ENCODE measurements at regions not wholly inside any gene's neighbourhood (a gene's known extent, or its start where the extent isn't known, plus 50 kb on each side); places are given as distances from the start of the nearest gene placed in this dataset.
A peak's percentile ranks its signal among the peaks of the same experiment; 100 is the strongest.
"Not testable (repeated sequence)": the region's sequence is repeated elsewhere in the genome, so short reads cannot be mapped to it uniquely, and the experiment has no call there.

DNA sequence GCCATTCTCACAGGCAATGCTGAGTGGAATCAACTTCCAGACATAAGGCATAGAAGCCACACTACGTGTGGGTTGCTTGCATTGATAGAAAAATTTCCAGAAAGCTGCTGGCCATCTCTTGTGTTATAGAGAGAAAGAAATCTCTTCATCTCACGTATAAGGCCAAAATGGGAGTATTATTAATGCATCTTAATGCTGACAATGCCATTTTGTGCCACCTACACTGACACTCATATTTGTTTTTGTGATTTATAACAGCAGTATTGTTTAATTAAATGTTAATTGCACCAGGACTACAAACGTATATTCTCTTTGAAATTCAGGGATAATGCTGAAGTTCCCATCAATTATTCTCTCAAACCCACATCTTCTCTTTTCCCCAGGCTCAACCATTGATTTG is 56.1 kb upstream of the TMEM132D start:
- no peak for DNase-seq

DNA sequence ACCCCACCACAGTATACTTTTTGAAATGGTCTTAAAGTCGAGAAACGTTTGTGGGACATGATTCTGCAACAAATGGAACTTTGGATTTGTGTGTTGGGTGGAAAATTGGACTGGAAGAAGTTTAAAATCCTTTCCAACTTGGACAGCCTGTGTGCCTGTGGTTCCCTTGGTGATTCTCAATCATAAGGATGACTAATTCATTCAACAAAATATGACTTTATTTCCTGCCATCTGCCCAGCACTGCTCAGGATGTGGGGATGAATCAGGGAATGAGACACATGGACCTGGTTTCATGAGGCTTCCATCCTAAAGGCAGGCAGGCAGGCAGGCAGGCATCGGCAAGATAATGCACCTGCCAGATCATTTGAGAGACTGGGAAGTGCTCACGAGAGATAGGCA is 57.3 kb upstream of the TMEM132D start:
- DNase-seq, result no peak

DNA sequence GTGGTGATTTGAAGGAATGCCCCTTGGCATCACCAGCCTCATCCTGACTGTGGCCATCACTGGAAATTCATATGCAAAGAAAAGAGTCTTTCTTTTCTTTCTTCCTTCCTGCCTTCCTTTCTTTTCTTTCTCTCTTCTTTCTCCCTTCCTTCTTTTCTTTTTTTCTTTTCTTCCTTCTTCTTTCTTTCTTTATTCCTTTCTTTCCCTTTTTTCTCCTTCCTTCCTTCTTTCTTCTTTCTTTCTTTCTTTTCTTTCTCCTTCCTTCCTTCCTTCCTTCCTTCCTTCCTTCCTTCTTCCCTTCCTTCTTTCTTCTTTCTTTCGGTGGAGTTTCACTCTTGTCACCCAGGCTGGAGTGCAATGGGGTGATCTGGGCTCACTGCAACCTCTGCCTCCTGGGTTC is 58.0 kb upstream of the TMEM132D start:
- no peak for DNase-seq

DNA sequence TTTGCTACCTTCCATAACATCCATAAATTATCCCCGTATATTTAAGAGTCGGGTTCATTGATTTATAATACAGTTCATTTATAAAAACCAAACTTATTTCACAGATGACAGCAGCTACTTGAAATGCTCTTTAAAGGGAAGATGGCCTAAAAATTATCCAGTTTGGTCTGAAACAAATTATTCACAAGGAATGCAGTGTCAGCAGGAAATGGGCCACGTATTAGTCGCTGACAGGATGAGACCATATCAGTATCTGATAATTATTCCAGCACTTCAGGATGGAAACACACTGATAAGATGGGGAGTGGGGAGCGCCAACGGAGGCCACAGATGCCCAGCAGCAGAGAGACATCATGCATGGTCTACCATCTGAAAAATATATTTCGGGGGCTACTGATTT is 60.5 kb upstream of the TMEM132D start:
- no peak for DNase-seq

DNA sequence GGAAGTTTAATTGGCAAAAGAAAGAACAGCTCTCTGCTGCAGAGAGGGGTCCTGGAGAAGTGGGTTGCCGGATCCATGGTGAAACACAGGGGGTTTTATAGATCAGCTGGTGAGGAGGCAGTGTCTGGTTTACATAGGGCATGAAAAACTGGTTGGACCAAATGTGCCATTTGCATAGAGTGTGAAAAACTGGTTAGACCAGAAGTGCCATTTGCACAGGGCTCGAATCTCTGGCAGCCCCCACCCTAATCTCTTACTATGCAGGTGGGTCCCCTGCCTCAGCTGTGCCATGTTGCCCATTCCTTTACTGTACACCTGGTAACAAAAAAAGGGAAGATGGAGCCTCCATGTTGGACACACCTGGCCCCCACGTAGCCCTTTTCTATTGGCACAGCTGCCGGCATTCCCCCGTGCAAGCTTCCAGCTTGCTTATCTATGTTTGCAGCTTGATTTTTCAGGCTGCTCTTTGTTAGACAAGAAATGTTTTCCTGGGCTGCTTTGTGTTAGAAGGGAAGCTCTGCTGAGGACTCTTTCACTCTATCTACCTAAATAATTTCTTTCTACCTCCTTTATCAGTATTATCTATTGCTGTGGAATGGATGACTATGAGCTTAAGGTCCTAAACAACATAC is 61.1 kb upstream of the TMEM132D start:
- no peak for DNase-seq

DNA sequence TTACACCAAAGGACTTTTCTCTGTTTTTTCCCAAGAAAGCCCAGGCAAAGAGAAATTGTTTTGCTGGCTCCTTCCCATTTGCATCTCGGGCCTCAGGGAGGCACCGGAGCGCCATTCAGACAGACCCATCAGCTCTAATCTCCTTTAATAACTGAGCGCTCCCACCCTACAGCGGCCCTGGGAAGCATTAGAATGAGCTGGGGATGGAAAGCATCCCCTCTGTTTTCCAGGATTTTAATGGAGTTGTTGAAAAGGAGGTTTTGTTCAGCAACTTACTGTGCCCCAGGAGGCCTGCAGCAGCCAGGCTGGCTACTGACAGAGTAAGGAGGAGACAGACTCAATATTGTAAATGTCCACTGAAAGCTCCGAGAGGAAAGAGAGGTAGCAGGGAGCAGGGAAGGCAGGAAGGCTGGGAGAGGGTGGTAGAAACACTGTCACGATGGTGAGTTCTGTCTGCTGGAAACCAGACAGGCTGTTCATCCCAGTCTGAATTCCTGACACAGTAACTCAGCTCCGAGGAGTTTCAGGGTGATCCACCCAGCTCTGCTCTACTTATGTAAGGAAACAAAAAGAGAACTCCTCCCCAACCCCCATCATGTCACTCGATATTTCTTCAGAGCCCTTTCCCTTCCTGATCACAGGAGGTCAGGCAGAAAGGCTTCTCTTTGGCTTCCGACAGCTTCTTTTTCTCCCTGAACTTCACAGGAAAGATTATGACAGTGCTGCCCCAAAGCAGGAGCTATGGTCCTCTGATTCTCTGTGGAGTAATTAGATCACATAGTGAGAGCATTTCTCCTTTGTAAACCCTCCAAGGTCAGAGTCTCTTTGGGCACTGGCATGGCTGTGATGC is 62.5 kb upstream of the TMEM132D start:
- DNase-seq, result no peak

DNA sequence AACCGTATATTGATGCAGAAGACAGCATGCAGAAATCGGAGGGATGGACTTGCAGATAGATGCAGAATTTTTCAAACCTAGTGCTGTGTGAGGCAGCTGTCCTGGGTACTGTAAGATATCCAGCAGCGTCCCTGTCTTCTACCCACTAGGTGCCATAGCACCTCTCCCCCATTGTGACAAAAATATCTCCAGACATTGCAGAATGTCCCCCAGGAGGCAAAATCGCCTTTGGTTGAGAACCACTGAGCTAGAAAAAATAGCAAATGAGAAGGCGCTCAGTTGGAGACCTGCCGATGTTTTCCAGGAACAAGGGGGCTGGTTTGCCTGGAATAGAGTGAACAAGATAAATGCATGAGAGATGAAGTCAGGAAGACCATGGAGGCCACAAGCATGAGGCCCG is 67.9 kb upstream of the TMEM132D start:
- DNase-seq, result no peak

DNA sequence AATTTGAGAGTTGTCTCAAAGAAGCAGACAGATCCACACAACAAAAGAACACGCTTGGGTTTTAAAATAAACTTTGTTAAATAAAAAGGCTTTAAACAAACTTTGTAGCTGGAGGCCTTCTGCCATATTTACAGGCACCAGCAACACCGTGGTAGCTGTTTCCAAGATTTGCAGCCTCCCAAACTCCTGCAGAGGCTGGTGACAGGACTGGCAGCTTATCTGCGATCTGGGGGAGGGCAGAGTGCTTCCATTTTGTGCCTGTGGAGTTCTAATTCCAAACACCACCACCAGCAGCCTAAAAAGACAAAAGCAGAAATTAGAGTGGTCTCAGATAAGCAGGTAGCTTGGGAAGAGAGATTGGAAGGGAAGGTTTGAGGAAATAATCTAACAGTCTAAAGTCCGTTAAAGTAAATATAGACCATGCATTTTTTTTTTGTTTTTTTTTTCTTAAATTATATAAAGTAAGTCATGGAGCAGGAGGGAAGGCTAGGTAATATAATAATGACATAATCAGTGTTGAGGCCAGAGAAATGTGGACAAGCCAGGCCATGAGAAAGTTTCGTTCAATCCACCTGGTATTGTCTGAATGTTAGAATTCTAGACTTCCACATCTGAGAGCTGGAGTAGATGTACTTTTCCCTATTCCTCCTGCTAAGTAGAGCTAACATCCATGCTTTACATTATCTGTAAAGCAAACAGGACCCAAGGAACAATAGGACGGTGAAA is 69.6 kb upstream of the TMEM132D start:
- DNase-seq, result no peak

DNA sequence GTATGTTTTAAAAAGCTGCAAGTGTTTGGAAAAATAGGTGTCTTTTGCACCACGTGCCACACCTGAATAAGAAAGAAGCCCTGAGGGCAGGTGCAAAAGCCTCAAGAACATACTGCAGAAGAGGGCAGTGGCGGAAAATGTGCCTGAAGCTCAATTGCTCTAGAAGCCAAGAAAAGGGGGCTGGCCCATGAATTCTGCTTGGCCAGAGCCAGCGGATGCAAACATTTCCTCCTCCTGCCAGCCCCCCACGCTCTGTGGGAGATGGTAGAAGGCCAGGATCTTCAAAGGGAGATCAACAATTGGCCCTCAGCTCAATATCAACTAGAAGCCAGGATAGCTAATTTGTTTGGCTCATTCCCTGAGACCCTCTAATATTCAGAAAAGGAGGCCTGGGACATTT is 80.3 kb upstream of the TMEM132D start:
- no peak for DNase-seq

DNA sequence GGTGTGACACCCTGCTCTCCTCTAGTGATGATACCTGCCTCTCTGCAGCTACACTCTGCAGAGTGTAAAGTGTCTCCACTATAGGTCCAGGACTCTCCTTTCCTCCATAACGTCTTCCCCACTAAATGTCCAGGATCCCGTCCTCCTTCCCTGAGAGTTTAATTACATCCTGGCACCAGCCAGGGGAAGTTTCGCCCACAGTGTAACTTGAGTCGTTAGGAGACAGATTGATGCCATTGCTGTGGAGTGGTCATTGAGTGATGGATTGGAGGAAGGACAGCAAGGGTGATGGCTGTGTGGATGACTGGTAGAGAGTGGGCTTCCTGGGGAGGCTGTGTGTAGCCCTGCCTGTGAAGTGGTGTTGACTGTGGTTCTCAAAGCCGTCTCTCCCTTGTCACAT is 84.0 kb upstream of the TMEM132D start:
- no peak for DNase-seq

DNA sequence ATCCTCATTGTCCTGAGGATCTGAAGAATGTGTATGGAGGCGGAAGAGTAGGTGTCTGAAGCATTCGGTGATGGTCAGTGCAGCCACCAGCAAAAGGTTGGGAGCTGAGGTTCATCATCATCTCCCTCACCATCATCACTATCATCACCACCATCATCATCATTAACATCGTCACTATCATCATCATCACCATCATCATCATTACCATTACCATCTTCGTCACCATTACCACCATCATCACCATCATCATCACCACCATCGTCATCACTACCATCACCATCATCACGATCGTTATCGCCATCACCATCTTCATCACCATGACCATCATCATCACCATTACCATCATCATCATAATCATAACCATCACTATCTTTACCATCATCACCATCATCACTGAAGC is 90.8 kb upstream of the TMEM132D start:
- no peak for DNase-seq

DNA sequence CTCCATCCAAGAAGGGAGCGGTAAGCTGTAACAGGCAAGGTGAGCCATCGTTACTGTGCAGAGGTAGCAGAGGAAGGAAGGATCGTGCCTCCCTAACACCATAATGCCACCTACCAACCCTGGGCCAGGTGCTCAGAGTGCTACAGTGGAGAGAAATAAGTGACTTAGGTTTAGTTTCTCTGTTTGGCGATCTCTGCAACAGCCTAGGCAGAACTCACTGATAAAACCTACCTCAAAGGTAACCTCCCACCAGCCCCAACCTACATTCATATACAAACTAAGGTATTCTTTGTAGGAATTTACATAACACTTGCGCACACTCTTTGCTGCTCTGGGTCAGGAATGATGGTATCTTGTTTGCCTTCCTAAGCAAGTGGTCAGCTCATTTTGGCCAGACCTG is 93.4 kb upstream of the TMEM132D start:
- DNase-seq, result no peak

DNA sequence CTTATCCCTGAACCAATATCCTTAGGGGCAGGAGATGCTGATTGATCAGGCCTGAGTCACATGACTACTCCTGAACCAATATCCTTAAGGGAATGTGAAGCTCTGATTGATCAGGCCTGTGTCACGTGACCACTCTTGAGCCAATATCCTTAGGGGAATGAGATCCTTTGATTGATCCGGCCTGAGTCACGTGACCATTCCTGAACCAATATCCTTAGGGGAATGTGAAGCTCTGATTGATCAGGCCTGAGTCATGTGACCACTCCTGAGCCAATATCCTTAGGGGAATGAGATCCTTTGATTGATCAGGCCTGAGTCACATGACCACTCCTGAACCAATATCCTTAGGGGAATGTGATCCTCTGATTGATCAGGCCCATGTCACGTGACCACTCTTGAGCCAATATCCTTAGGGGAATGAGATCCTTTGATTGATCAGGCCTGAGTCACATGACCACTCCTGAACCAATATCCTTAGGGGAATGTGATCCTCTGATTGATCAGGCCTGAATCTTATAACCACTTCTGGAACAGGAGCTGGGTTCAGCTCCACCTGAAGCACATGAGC is 100.6 kb upstream of the TMEM132D start:
- DNase-seq, result not testable (repeated sequence)

DNA sequence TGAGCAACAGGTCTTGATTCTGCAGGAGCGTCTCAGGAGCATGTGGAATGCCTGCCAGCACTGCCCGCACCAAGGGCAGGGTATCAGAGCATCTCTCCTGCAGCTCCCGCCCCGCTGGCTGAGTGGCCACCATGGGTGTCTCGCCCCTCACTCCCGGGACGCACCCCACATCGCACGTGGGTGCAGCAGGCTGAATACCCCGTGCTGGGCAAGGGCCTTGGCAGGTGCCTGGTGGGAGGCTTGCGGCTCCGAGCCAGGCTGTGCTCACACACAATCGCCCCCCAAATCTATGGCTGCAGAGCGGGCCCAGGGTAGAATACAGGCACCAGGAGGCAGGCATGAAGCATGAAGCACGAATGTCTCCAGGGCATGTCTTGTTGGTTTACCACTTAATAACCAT is 103.9 kb upstream of the TMEM132D start:
- no peak for DNase-seq

DNA sequence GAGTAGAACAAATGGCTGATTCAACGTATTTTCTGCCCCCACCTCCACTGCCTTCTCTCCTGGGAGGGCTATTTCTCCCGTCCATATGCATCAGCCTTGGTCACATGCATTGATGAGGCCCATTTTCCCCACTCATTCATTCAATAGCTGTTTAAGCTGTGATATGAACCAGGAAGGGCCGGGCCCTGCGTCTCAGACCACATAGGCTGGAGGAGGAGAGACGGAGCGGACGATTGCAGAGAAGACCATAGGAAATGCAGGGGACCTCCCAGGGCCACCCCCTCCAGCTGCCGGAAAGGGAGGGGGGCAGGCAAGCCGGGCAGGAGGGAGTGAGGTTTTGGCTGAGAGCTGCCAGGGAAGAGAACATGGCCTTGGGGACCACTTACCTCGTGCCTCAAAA is 104.4 kb upstream of the TMEM132D start:
- DNase-seq, result no peak

DNA sequence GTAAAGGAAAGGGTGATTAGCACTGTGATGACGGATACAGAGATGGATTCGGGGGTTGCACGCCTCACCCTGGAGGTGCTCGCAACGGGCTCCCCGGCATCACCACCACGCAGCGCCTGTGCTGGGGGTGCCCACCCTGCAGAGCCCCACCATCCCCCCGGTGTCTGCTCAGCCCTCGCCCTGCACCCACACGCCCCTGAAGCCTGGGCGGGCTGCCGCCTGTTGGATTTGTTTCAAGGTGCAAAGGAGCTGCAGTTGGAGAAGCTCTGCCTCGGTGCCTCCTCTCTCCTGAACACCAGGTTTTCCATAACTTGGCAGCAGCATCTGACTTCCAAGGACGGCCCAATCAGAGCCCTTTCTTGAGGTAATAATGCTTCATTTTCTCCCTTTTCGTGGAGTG is 106.1 kb upstream of the TMEM132D start:
- no peak for DNase-seq

DNA sequence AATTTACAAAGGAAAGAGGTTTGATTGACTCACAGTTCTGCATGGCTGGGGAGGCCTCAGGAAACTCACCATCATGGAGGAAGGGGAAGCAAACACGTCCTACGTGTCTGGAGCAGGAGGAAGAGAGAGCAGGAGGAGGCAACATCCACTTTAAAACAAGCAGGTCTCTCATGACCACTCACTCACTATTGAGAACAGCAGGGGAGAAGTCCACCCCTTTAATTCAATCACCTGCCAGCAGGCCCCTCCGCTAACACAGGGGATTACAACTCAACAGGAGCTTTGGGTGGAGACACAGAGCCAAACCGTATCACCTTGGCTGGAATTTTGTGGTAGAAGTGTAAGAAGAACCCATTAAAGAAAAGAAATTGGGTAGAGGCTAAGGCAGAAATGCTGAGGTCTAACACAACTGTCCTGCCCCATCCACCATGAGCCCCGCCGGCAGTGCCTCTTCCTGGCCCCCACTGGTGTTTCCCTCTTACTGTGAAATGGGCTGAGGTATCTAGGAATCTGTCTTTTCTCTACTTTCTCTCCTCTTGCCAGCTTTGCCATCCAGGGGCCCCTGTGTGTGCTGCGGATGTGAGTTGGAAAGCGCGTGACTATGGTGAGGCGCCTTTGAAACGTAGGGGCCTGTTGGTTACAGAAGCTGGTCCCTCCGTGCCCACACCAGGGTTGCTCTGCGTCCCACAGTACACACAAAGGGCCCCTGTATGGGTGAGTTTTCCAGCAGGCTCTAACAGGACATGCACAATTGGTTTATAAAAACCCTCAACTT is 108.0 kb upstream of the TMEM132D start:
- DNase-seq, result no peak

DNA sequence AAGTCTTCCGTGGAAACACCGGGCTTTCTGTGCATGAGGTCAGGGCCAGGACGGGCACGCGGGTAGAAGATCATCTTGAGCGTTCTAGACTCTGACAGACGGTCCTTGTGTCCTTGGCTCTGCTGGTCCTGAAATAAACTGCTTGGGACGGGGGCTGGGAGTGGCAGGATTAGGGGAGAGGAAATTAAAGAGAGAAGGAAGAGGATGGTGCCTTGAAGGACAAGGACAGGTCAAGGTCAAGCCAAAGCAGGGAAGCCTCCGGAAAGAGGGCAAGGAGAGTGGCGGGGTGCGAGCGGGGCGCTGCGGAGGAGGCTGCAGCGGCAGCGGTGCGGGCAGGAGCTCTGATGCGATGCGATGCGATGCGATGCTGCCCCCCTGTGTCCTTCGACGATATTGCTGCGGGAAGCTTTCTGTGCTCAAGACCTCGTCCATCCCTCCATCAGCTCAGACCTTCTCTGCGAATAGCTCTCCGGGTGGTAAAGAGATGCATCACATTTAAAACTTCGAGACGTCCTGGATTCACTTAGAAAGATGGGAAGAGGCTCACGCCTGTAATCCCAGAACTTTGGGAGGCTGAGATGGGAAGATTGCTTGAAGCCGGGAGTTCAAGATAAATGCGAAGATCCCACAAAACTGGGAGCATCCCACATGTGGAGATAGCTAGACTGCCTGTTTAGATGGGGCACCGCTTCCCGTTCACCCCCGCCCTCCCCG is 110.1 kb upstream of the TMEM132D start:
- DNase-seq, result peak; percentile 21 to 65

DNA sequence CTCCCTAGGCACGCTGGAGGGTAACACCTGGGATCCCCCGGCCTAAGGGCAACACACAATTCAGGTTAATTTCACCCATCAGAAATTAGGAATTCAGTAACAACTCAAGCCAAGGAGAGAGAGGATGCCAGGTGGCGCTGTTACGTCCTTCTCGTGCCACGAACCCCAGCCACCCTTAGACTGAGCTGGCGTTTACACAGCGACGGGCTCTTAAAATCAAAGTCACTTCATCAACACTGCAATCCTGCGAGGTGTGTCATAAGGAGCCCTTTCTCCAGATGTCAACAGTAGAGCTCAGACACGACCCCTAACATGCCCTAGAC is 110.6 kb upstream of the TMEM132D start:
- DNase-seq, result no peak

DNA sequence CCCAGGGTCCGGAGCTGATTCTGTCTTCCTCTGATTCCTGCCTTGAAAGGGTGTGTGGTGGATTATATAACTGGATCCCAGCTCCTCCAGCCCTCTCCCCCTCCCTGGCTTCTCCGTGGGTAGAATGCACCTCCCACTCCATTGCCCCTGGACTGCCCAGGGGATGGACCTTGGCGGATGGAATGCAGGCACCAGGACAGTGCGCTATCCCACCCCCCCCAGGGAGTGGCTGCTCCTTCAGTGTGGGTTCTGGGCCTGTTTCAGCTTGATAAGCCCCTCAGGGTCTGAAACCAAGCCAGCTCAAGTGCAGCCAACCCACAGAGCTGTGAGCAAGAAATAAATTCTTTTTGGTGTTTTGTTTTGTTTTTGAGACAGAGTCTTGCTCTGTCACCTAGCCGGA is 112.4 kb upstream of the TMEM132D start:
- no peak for DNase-seq

DNA sequence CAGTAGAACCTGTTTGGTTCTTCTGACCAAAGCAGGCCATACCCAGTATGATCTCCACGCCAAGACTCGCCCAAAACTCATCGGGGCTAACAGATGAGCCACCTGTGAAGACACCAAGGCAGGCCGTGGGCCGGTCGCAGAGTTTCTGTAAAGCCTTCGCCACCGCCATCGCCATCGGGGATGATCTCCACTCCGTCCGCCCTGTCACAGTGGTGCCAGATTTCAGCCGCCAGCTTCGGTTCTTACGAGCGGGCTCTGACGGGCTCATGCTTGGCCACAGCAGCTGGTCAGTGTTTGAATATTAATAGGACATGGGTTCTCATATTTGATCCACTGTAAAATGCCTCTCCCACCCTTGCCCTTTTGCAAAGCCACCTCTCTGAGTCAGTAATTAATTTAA is 113.2 kb upstream of the TMEM132D start:
- DNase-seq, result no peak
